A549 (cell line): ENCODE measurements at regions not wholly inside any gene's neighbourhood (a gene's known extent, or its start where the extent isn't known, plus 50 kb on each side); places are given as distances from the start of the nearest gene placed in this dataset.

Experiments
- EHMT2 ChIP-seq: fragments of 200-600 bp; sonication (generic); IDR thresholded peaks from 2 replicates; pipeline ENCODE4 v1.6.1; 2016; ENCODE audit warnings: antibody characterized with exemption, low read depth, mild to moderate bottlenecking, moderate library complexity
- FOSB ChIP-seq: fragments of 250-450 bp; sonication (Bioruptor Pico); IDR thresholded peaks from 2 replicates; pipeline ENCODE4 v1.5.0; 2020; ENCODE audit warnings: mild to moderate bottlenecking, moderate library complexity
- TF ChIP-seq, protein P1 (sequence below): fragments of 450-650 bp; IDR thresholded peaks from 2 replicates; pipeline ENCODE4 v1.6.1; 2014; ENCODE audit warnings: antibody characterized with exemption

DNA sequence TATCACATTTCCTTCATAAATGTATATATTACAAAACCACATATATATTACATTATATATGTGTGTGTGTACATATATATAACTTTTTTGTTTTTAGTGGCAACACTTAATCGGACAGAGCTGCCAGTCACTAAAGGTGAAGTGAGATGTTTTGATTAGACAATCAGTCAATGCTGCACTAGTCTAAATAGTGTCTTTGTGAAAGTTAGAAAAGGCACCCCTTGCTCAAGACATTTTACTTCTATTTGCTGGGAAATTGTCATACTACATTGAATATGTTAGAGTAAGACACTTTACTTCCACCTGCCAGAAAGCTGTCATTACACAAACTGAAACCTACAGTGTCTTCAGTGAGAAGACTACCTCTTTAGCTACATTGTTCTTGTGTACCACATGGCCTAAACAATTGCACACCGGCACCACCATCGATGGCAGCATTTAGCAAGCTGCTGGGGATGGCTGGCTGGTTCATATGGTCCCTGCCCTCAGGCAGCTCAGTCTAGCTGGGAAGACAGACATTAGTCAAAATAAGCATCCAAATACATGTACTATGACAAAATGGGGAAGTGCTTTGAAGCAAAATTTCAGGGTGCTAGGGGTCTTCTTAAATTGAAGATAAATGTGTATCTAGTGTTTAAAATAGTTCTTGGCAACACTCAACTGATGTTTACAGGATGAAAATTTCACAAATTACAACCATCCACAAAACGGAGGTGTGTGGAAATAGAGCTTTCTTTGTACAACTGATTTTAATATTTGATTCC, 148.1 kb upstream of the GATB start:
- TF ChIP-seq, protein P1, sequence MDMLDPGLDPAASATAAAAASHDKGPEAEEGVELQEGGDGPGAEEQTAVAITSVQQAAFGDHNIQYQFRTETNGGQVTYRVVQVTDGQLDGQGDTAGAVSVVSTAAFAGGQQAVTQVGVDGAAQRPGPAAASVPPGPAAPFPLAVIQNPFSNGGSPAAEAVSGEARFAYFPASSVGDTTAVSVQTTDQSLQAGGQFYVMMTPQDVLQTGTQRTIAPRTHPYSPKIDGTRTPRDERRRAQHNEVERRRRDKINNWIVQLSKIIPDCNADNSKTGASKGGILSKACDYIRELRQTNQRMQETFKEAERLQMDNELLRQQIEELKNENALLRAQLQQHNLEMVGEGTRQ: no peak
- no peak for TF ChIP-seq EHMT2
- TF ChIP-seq FOSB (CRISPR knock-in tag): no peak
